H1 (cell line): ENCODE measurements at regions not wholly inside any gene's neighbourhood (a gene's known extent, or its start where the extent isn't known, plus 50 kb on each side); places are given as distances from the start of the nearest gene placed in this dataset.
"Not testable (repeated sequence)": the region's sequence is repeated elsewhere in the genome, so short reads cannot be mapped to it uniquely, and the experiment has no call there.

Experiments used
- ATF2 ChIP-seq: IDR thresholded peaks from 2 replicates; pipeline ENCODE4 v1.6.1; 2012; ENCODE audit warnings: low read length, inconsistent platforms
- JUND ChIP-seq: IDR thresholded peaks from 2 replicates; pipeline ENCODE4 v1.6.1; 2011; ENCODE audit warnings: mild to moderate bottlenecking, improper control_type of control experiment, low read length
- MAX ChIP-seq: IDR thresholded peaks from 2 replicates; pipeline ENCODE4 v1.6.1; 2012; ENCODE audit warnings: inconsistent platforms

GRCh38 chr6:27045131-27045530, 202.4 kb upstream of the PRSS16 start:
- not testable (repeated sequence) for TF ChIP-seq MAX, ATF2, JUND
